GM13976 (cell line): ENCODE measurements at regions not wholly inside any gene's neighbourhood (a gene's known extent, or its start where the extent isn't known, plus 50 kb on each side); places are given as distances from the start of the nearest gene placed in this dataset.

Experiments used
- DNase-seq: peaks from one replicate; pipeline ENCODE4 v3.0.0; 2012; ENCODE audit warnings: low spot score
- CTCF ChIP-seq: IDR thresholded peaks from 2 replicates; pipeline ENCODE4 v1.5.1; 2012; ENCODE audit warnings: borderline replicate concordance, mild to moderate bottlenecking; ENCODE audit not compliant: insufficient read depth; ENCODE audit errors: extremely low read depth, missing control alignments, control extremely low read depth
- in situ Hi-C: fragments of 300-500 bp; cut with MboI; formaldehyde crosslinking; loops from one replicate; pipeline ENCODE4 v1.12.0; 2022; ENCODE audit warnings: low sequenced_read_pairs, mixed read lengths, inconsistent platforms; ENCODE audit not compliant: unreplicated experiment

DNA sequence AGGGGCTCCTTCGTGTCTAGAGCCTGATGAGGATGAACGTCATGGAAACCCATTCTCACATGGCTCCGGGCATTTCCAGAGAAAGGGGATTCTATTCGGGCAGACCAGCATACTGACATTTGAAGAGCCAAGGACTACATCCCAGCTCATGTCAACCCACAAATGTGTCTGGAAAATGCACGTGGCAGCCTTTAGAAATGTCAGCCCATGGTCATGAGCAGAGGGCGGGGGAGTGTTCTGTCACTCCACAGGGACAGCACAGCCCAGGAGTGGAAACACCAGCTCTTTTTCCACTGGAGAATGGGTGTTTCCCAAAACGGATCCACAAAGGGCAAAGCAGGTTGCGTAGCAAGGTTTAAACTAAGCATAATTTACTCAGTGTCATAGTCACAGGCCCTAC is 207.0 kb downstream of the BCOR start:
- no peak for TF ChIP-seq CTCF
- in situ Hi-C loops: no loop called here
- no peak for DNase-seq

DNA sequence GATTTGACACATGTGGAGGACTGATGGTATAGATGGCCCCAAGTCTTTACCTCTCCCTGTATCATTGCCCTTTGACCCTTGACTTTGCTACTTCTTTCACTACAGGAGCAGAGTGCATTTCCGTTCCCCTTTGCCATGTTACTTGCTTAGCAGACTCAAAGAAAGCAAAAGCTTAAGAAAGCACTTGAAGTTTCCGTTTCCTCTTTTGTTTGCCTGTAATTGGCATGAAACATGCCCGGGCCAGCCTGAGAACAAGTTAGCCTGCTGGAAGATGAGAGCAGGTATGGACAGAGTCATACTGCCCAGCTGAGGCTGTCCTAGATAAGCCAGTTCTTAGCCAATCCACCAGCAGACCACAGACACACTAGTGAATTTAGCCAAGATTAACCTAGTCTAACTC is 206.0 kb downstream of the BCOR start:
- no peak for TF ChIP-seq CTCF
- in situ Hi-C loops: no loop called here
- no peak for DNase-seq

DNA sequence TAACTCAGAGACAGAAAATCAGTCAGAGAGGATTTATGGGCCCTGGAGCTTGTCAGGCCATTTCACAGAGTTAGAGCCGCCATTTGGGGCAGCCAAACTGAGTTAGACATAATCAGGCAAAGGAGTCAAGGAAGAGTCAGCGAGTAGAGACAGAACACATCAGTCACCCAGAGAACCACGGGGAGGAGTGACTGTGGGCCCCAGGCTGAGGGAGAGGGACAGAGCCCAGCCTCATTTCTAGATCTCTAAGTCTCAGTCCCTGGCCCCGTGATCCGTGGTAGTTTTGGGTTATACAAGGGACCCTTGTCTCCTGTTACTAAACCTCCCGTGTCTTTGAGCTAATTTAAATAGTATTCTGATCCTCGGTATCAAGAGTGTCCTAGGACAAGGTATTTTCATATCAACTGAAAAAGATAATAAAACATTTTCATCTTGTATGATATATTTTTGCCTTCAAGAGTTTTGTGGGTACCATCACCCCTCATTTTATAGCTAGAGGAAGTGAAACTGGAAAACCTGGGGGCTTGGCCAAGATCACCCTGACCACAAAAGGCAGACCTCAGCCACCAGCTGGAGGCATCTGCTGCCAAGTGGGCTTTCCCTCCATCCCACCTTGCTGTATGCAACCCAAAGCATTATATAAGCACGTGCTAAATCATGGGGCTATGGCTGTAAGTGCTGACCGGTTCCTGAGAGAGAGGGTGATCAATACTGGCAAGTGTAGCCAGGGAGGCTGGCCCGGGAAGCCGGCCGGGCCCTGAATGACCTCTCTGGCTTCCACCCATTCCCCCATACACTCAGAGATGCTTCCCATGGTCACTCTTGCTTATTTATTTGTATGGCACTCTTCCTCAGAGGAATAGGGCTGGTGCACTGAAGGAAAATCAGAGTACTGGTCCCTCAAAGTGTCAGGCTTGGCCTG is 204.1 kb downstream of the BCOR start:
- TF ChIP-seq CTCF: no peak
- DNase-seq: no peak
- in situ Hi-C loops: no loop called here

- in situ Hi-C loops: no loop called here
- no peak for TF ChIP-seq CTCF
- DNase-seq: no peak
These were observed 203.1 kb downstream of the BCOR start for GRCh38 chrX:39894683-39895082.

GRCh38 chrX:39895218-39896110 is 202.3 kb downstream of the BCOR start:
- DNase-seq: no peak
- in situ Hi-C loops: no loop called here
- TF ChIP-seq CTCF: no peak

DNA sequence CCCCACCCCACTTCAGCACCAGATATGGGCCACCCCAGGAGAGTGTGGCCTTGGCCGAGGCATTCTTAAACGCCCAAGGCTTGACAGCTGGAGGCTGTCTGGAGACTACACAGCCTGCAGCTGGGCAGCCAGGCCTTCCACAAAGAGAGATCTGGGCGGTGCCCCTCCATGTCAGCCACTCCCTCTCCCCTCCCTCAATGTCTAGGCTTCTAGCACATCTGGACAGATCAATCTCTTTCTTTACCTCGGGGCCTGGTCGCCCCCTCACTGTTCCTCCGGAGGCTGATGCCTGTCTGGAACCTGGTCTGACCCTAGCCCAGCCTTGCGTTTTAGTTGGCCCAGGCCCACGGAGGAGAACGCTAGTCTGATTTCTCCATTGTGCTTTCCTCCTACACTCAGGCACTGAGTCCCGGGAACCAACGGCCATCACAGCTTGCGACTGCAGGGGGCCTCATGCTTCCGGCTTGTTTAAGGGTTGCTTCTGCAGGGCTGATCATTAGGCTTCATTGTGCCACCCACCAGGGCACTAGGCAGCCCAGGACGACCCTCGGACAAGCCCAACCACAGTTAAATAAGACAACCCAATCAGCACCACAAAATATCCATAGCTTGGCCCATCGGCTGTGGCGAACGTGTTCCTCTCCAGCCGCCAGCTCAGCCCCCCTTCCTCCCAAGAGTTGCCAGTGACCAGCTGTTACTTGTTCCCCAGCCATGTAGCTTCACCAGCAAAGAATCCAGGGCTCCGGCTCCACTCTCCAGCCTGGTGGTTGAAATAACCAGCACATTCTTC is 200.6 kb downstream of the BCOR start:
- no peak for TF ChIP-seq CTCF
- no peak for DNase-seq
- in situ Hi-C loops: no loop called here
